ENCODE measurements at regions not wholly inside any gene's neighbourhood (a gene's known extent, or its start where the extent isn't known, plus 50 kb on each side); places are given as distances from the start of the nearest gene placed in this dataset.

- TF ChIP-seq CTCF (IDR thresholded peaks at IDR 0.05) = no peak
- TF ChIP-seq POLR2A (IDR thresholded peaks at IDR 0.05) = no peak
- 75 to 86% methylated on average over 2 of the region's 2 CpGs for WGBS, 2 donors
- Histone ChIP-seq H3K36me3 (no peaks in the 10 kb centered on the region), H3K4me1 (peaks cover 14 to 17% of the 10 kb centered on the region in 2 donors), H3K9me3 (no peaks in the 10 kb centered on the region), H3K27ac (no peak overlapping the region), H3K27me3 (no peaks in the 10 kb centered on the region), H3K4me3 (replicated peaks in 1 of 3) (no peak overlapping the region)
- DNase-seq = no peak
- intact Hi-C loops (cut with DNase I) = no loop called here
Observed at GRCh38 chr10:60606343-60607080, 171.8 kb upstream of the CDK1 start.

- TF ChIP-seq POLR2A (IDR thresholded peaks at IDR 0.05) = no peak
- TF ChIP-seq CTCF (IDR thresholded peaks at IDR 0.05) = no peak
- intact Hi-C loops (cut with DNase I) = no loop called here
Observed at GRCh38 chr10:60605476-60605875, 172.8 kb upstream of the CDK1 start.

GRCh38 chr10:60604342-60604741, 173.9 kb upstream of the CDK1 start:
- H3K4me3 ChIP-seq (replicated peaks in 1 of 3) = no peak overlapping the region
- H3K36me3 ChIP-seq = no peaks in the 10 kb centered on the region
- intact Hi-C loops (cut with DNase I) = no loop called here
- peaks cover 13 to 14% of the 10 kb centered on the region in 2 donors for H3K4me1 ChIP-seq
- no peaks in the 10 kb centered on the region for H3K9me3 ChIP-seq
- H3K27ac ChIP-seq = peak overlapping the region; percentile 68 to 92 (median 72)
- no peaks in the 10 kb centered on the region for H3K27me3 ChIP-seq
- no peak for TF ChIP-seq POLR2A (IDR thresholded peaks at IDR 0.05)
- no peak for TF ChIP-seq CTCF (IDR thresholded peaks at IDR 0.05)
- 27 to 30% methylated on average over 1 of the region's 1 CpG for whole genome bisulfite sequencing, 2 donors
- DNase-seq = peak; percentile 27 to 29

More at GRCh38 chr10:60605476-60605875, 172.8 kb upstream of the CDK1 start:
- H3K4me3 ChIP-seq (replicated peaks in 1 of 3) = no peak overlapping the region
- H3K27ac ChIP-seq = peak overlapping the region; percentile 68 to 92 (median 72)
- H3K4me1 ChIP-seq = peaks cover 13 to 14% of the 10 kb centered on the region in 2 donors
- no peak for DNase-seq
- no peaks in the 10 kb centered on the region for H3K27me3 ChIP-seq
- no peaks in the 10 kb centered on the region for H3K9me3 ChIP-seq
- H3K36me3 ChIP-seq = no peaks in the 10 kb centered on the region

- TF ChIP-seq CTCF (IDR thresholded peaks at IDR 0.05) = no peak
- no peak for TF ChIP-seq POLR2A (IDR thresholded peaks at IDR 0.05)
- no peaks in the 10 kb centered on the region for H3K36me3 ChIP-seq
- intact Hi-C loops (cut with DNase I) = no loop called here
- no peak for DNase-seq
- H3K4me3 ChIP-seq (replicated peaks in 1 of 3) = no peak overlapping the region
- WGBS, 2 donors = 95 to 100% methylated on average over 1 of the region's 1 CpG
- H3K4me1 ChIP-seq = peaks cover 0 to 4% of the 10 kb centered on the region in 2 donors
- H3K27ac ChIP-seq = no peak overlapping the region
- H3K9me3 ChIP-seq = no peaks in the 10 kb centered on the region
- H3K27me3 ChIP-seq = no peaks in the 10 kb centered on the region
Observed at GRCh38 chr10:60597513-60597912, 180.8 kb upstream of the CDK1 start.

GRCh38 chr10:60595852-60596251, 182.4 kb upstream of the CDK1 start:
- intact Hi-C loops (cut with DNase I) = no loop called here
- no peaks in the 10 kb centered on the region for H3K9me3 ChIP-seq
- TF ChIP-seq CTCF (IDR thresholded peaks at IDR 0.05) (no peak), POLR2A (IDR thresholded peaks at IDR 0.05) (no peak)
- H3K4me3 ChIP-seq (replicated peaks in 1 of 3) = no peak overlapping the region
- WGBS, 2 donors = 88 to 92% methylated on average over 3 of the region's 3 CpGs
- no peaks in the 10 kb centered on the region for H3K27me3 ChIP-seq
- H3K4me1 ChIP-seq = peaks cover 0 to 4% of the 10 kb centered on the region in 2 donors
- no peak for DNase-seq
- H3K27ac ChIP-seq = no peak overlapping the region
- H3K36me3 ChIP-seq = no peaks in the 10 kb centered on the region
